ENCODE measurements at regions not wholly inside any gene's neighbourhood (a gene's known extent, or its start where the extent isn't known, plus 50 kb on each side); places are given as distances from the start of the nearest gene placed in this dataset.

- no peaks in the 10 kb centered on the region for H3K36me3 Mint-ChIP-seq
- H3K9me3 Mint-ChIP-seq = peaks cover 0 to 9% (median 4%) of the 10 kb centered on the region in 7 donors
- Histone ChIP-seq H2AFZ (ENCODE audit: insufficient read depth, low read depth, low read length, poor library complexity, severe bottlenecking) (no peak overlapping the region), H3K9me3 (replicated peaks in 1 of 2; ENCODE audit: control insufficient read depth in 1 of 2, insufficient read depth in 1 of 2, low read length in 2 of 2) (peaks cover 2 to 13% of the 10 kb centered on the region in 2 donors), H3K27ac (ENCODE audit: low read depth in 1 of 2, low read length in 2 of 2) (no peak overlapping the region), H3K9ac (ENCODE audit: insufficient read depth, low read length, poor library complexity, severe bottlenecking) (no peak overlapping the region), H3K36me3 (replicated peaks in 1 of 2; ENCODE audit: control insufficient read depth in 1 of 2, insufficient read depth in 2 of 2, low read length in 2 of 2) (no peaks in the 10 kb centered on the region), H3K4me3 (replicated peaks in 1 of 3; ENCODE audit: low read depth in 2 of 3, low read length in 3 of 3) (no peak overlapping the region), H3K79me2 (ENCODE audit: insufficient read depth, low read length) (no peaks in the 10 kb centered on the region), H4K20me1 (ENCODE audit: insufficient read depth, low read length) (no peaks in the 10 kb centered on the region), H3K4me2 (replicated peaks; ENCODE audit: extremely low read depth, low read length, poor library complexity, severe bottlenecking) (no peak overlapping the region), H3K4me1 (ENCODE audit: control insufficient read depth in 1 of 2, insufficient read depth in 2 of 2, low read length in 2 of 2) (no peaks in the 10 kb centered on the region), H3K27me3 (ENCODE audit: control insufficient read depth in 2 of 2, insufficient read depth in 2 of 2, low read length in 2 of 2) (no peaks in the 10 kb centered on the region)
- TF ChIP-seq, protein P1, sequence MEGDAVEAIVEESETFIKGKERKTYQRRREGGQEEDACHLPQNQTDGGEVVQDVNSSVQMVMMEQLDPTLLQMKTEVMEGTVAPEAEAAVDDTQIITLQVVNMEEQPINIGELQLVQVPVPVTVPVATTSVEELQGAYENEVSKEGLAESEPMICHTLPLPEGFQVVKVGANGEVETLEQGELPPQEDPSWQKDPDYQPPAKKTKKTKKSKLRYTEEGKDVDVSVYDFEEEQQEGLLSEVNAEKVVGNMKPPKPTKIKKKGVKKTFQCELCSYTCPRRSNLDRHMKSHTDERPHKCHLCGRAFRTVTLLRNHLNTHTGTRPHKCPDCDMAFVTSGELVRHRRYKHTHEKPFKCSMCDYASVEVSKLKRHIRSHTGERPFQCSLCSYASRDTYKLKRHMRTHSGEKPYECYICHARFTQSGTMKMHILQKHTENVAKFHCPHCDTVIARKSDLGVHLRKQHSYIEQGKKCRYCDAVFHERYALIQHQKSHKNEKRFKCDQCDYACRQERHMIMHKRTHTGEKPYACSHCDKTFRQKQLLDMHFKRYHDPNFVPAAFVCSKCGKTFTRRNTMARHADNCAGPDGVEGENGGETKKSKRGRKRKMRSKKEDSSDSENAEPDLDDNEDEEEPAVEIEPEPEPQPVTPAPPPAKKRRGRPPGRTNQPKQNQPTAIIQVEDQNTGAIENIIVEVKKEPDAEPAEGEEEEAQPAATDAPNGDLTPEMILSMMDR (IDR thresholded peaks at IDR 0.05) = no peak
- H3K27ac Mint-ChIP-seq = no peak overlapping the region
- intact Hi-C loops (cut with micrococcal nuclease) = no loop called here
- no peaks in the 10 kb centered on the region for H3K27me3 Mint-ChIP-seq (ENCODE audit: low read depth in 3 of 3)
- no peak for DNase-seq
- H3K4me3 Mint-ChIP-seq = no peak overlapping the region
- H3K4me1 Mint-ChIP-seq = no peaks in the 10 kb centered on the region
- WGBS (ENCODE audit: insufficient coverage) = no CpG with 5 or more reads among the region's 1 CpG
Observed at GRCh38 chr20:39784693-39785092, 822.5 kb downstream of the DHX35 start.

DNA sequence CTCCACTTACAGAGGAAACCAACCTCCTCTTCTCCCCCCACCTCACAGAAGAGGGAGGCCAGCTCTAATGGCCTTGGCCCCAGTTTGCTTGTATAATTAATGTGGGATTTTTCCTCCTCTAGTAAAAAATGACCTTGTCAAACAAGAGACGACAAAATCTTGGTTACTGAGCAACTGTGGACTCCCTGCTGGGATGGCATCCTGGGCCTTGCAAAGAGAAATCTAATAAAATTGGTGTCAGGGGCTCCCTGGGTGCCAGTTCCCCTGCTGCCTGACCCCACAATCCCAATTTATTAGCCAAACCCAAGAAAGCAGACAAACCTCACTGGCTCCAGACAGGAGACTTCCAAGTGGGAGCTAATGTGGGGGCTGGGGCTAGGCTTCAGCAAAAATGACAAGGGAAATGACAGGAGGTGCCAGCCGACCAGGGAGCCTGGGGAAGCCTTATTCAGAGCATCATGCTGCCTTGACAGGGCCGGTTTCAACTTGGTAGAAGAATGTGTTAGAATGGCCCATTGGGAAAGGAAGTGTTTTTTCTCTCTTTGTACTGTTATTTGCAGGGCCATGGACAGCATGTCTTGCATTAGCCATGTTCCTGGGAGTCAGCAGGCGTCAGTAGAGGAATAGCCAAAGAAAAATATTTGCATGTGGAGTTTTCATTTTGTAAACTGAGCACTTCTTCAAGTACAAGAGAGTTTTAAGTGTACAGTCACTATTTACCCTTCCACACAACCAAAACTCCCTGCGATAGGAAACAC is 816.9 kb downstream of the DHX35 start:
- H3K4me2 ChIP-seq (replicated peaks; ENCODE audit: extremely low read depth, low read length, poor library complexity, severe bottlenecking) = no peak overlapping the region
- H3K4me1 ChIP-seq (ENCODE audit: control insufficient read depth in 1 of 2, insufficient read depth in 2 of 2, low read length in 2 of 2) = no peaks in the 10 kb centered on the region
- Mint-ChIP-seq H3K4me1 (no peaks in the 10 kb centered on the region), H3K27me3 (ENCODE audit: low read depth in 3 of 3) (peaks cover 0 to 2% (median 0%) of the 10 kb centered on the region in 3 donors), H3K4me3 (no peak overlapping the region), H3K27ac (no peak overlapping the region), H3K36me3 (no peaks in the 10 kb centered on the region), H3K9me3 (peaks cover 2 to 11% (median 5%) of the 10 kb centered on the region in 7 donors)
- no peak overlapping the region for H3K27ac ChIP-seq (ENCODE audit: low read depth in 1 of 2, low read length in 2 of 2)
- H3K79me2 ChIP-seq (ENCODE audit: insufficient read depth, low read length) = no peaks in the 10 kb centered on the region
- no peaks in the 10 kb centered on the region for H3K27me3 ChIP-seq (ENCODE audit: control insufficient read depth in 2 of 2, insufficient read depth in 2 of 2, low read length in 2 of 2)
- H3K9me3 ChIP-seq (replicated peaks in 1 of 2; ENCODE audit: control insufficient read depth in 1 of 2, insufficient read depth in 1 of 2, low read length in 2 of 2) = peaks cover 11 to 14% of the 10 kb centered on the region in 2 donors
- no peak for DNase-seq
- no peaks in the 10 kb centered on the region for H3K36me3 ChIP-seq (replicated peaks in 1 of 2; ENCODE audit: control insufficient read depth in 1 of 2, insufficient read depth in 2 of 2, low read length in 2 of 2)
- TF ChIP-seq, protein P1 (IDR thresholded peaks at IDR 0.05) = no peak
- no peak overlapping the region for H2AFZ ChIP-seq (ENCODE audit: insufficient read depth, low read depth, low read length, poor library complexity, severe bottlenecking)
- no peaks in the 10 kb centered on the region for H4K20me1 ChIP-seq (ENCODE audit: insufficient read depth, low read length)
- H3K9ac ChIP-seq (ENCODE audit: insufficient read depth, low read length, poor library complexity, severe bottlenecking) = no peak overlapping the region
- H3K4me3 ChIP-seq (replicated peaks in 1 of 3; ENCODE audit: low read depth in 2 of 3, low read length in 3 of 3) = no peak overlapping the region
- 82% methylated on average over 3 of the region's 5 CpGs for WGBS (ENCODE audit: insufficient coverage)
- intact Hi-C loops (cut with micrococcal nuclease) = no loop called here
